ENCODE measurements at regions not wholly inside any gene's neighbourhood (a gene's known extent, or its start where the extent isn't known, plus 50 kb on each side); places are given as distances from the start of the nearest gene placed in this dataset.

DNA sequence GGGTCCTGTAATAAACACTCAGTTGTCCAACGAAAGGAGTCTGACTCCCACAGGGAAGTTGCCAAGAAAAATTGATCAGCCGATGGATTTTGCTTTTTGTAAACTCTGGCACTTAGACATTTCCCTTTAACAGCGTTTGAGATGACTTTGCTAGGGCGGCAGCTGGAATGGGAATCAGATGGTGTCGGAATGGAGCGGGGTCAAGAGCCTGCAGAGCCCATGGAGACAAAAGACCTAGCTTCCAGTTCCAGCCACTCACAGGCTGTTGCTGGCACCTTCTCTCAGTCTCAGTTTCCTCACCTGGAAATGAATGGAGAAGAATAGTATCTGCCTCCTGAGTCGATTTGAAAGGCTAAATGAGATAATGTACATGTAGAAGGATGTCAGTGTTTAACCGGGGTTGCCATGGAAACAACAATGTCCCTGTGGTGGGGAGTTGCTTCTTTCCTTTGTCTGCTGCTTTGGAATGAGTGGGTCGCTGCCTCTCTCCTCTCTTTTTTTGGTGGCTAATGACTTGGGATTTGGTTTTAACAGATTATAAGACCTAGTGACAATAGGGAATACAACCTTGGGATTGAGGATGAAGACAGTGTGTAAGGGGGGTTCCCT lies 137.4 kb downstream of the GAS1 start:
- Mint-ChIP-seq H3K27me3 (ENCODE audit: low read depth in 3 of 3) (peaks cover 0 to 5% (median 1%) of the 10 kb centered on the region in 3 donors), H3K4me1 (no peaks in the 10 kb centered on the region), H3K9me3 (peaks cover 0 to 11% (median 7%) of the 10 kb centered on the region in 7 donors), H3K4me3 (no peak overlapping the region), H3K27ac (no peak overlapping the region), H3K36me3 (no peaks in the 10 kb centered on the region)
- Histone ChIP-seq H2AFZ (ENCODE audit: insufficient read depth, low read depth, low read length, poor library complexity, severe bottlenecking) (no peak overlapping the region), H3K36me3 (replicated peaks in 1 of 2; ENCODE audit: control insufficient read depth in 1 of 2, insufficient read depth in 2 of 2, low read length in 2 of 2) (no peaks in the 10 kb centered on the region), H3K4me2 (replicated peaks; ENCODE audit: extremely low read depth, low read length, poor library complexity, severe bottlenecking) (no peak overlapping the region), H3K4me1 (ENCODE audit: control insufficient read depth in 1 of 2, insufficient read depth in 2 of 2, low read length in 2 of 2) (no peaks in the 10 kb centered on the region), H4K20me1 (ENCODE audit: insufficient read depth, low read length) (no peaks in the 10 kb centered on the region), H3K27me3 (ENCODE audit: control insufficient read depth in 2 of 2, insufficient read depth in 2 of 2, low read length in 2 of 2) (no peaks in the 10 kb centered on the region), H3K79me2 (ENCODE audit: insufficient read depth, low read length) (no peaks in the 10 kb centered on the region), H3K9ac (ENCODE audit: insufficient read depth, low read length, poor library complexity, severe bottlenecking) (no peak overlapping the region), H3K27ac (ENCODE audit: low read depth in 1 of 2, low read length in 2 of 2) (no peak overlapping the region), H3K4me3 (replicated peaks in 1 of 3; ENCODE audit: low read depth in 2 of 3, low read length in 3 of 3) (no peak overlapping the region), H3K9me3 (replicated peaks in 1 of 2; ENCODE audit: control insufficient read depth in 1 of 2, insufficient read depth in 1 of 2, low read length in 2 of 2) (peaks cover 0 to 4% of the 10 kb centered on the region in 2 donors)
- no peak for DNase-seq
- TF ChIP-seq, protein P1, sequence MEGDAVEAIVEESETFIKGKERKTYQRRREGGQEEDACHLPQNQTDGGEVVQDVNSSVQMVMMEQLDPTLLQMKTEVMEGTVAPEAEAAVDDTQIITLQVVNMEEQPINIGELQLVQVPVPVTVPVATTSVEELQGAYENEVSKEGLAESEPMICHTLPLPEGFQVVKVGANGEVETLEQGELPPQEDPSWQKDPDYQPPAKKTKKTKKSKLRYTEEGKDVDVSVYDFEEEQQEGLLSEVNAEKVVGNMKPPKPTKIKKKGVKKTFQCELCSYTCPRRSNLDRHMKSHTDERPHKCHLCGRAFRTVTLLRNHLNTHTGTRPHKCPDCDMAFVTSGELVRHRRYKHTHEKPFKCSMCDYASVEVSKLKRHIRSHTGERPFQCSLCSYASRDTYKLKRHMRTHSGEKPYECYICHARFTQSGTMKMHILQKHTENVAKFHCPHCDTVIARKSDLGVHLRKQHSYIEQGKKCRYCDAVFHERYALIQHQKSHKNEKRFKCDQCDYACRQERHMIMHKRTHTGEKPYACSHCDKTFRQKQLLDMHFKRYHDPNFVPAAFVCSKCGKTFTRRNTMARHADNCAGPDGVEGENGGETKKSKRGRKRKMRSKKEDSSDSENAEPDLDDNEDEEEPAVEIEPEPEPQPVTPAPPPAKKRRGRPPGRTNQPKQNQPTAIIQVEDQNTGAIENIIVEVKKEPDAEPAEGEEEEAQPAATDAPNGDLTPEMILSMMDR (IDR thresholded peaks at IDR 0.05), result no peak
- WGBS (ENCODE audit: insufficient coverage), result 87% methylated on average over 5 of the region's 9 CpGs
- intact Hi-C loops (cut with micrococcal nuclease), result loop anchor here in 1 of 2 donors (10.0 kb wide), 1 partner anchor 85 kb away; no protein-coding TSS in a partner anchor

DNA sequence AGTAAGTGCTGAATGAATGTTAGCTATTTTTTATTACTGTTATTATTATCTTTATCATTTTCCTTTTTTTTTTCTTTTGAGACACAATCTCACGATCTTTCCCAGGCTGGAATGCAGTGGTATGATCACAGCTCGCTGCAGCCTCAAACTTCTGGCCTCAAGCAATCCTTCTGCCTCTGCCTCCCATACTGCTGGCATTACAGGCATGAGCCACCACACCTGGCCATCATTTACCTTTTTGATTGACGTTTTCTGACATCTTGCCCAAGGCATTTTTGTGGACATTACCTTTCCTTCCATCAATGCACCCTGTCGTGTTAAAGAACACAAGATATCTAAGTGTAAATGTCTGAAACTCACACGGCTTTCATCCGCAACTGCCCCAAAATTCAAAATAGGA lies 138.2 kb downstream of the GAS1 start:
- H3K36me3 Mint-ChIP-seq, result no peaks in the 10 kb centered on the region
- peaks cover 0 to 5% (median 1%) of the 10 kb centered on the region in 3 donors for H3K27me3 Mint-ChIP-seq (ENCODE audit: low read depth in 3 of 3)
- no peak overlapping the region for H3K27ac Mint-ChIP-seq

More for the DNA sequence above, 138.2 kb downstream of the GAS1 start:
- Histone ChIP-seq H3K9ac (ENCODE audit: insufficient read depth, low read length, poor library complexity, severe bottlenecking) (no peak overlapping the region), H3K27me3 (ENCODE audit: control insufficient read depth in 2 of 2, insufficient read depth in 2 of 2, low read length in 2 of 2) (no peaks in the 10 kb centered on the region), H3K36me3 (replicated peaks in 1 of 2; ENCODE audit: control insufficient read depth in 1 of 2, insufficient read depth in 2 of 2, low read length in 2 of 2) (no peaks in the 10 kb centered on the region), H3K4me2 (replicated peaks; ENCODE audit: extremely low read depth, low read length, poor library complexity, severe bottlenecking) (no peak overlapping the region), H2AFZ (ENCODE audit: insufficient read depth, low read depth, low read length, poor library complexity, severe bottlenecking) (no peak overlapping the region), H3K9me3 (replicated peaks in 1 of 2; ENCODE audit: control insufficient read depth in 1 of 2, insufficient read depth in 1 of 2, low read length in 2 of 2) (peaks cover 0 to 4% of the 10 kb centered on the region in 2 donors), H3K4me1 (ENCODE audit: control insufficient read depth in 1 of 2, insufficient read depth in 2 of 2, low read length in 2 of 2) (no peaks in the 10 kb centered on the region), H3K27ac (ENCODE audit: low read depth in 1 of 2, low read length in 2 of 2) (no peak overlapping the region), H3K4me3 (replicated peaks in 1 of 3; ENCODE audit: low read depth in 2 of 3, low read length in 3 of 3) (no peak overlapping the region), H3K79me2 (ENCODE audit: insufficient read depth, low read length) (no peaks in the 10 kb centered on the region), H4K20me1 (ENCODE audit: insufficient read depth, low read length) (no peaks in the 10 kb centered on the region)
- TF ChIP-seq, protein P1 (IDR thresholded peaks at IDR 0.05), result no peak
- intact Hi-C loops (cut with micrococcal nuclease), result loop anchor here in 1 of 2 donors (10.0 kb wide), 1 partner anchor 84 kb away; no protein-coding TSS in a partner anchor
- 91% methylated on average over 4 of the region's 6 CpGs for WGBS (ENCODE audit: insufficient coverage)
- Mint-ChIP-seq H3K9me3 (peaks cover 0 to 11% (median 7%) of the 10 kb centered on the region in 7 donors), H3K4me3 (no peak overlapping the region), H3K4me1 (no peaks in the 10 kb centered on the region)
- no peak for DNase-seq

Measured in CD14-positive monocyte (primary cell).